GM11168 (cell line): ENCODE measurements at regions not wholly inside any gene's neighbourhood (a gene's known extent, or its start where the extent isn't known, plus 50 kb on each side); places are given as distances from the start of the nearest gene placed in this dataset.
"Not testable (repeated sequence)": the region's sequence is repeated elsewhere in the genome, so short reads cannot be mapped to it uniquely, and the experiment has no call there.

ENCODE experiments used
- in situ Hi-C: fragments of 300-500 bp; cut with MboI; formaldehyde crosslinking; loops from one replicate; pipeline ENCODE4 v1.12.0; 2022; ENCODE audit warnings: low sequenced_read_pairs; ENCODE audit not compliant: unreplicated experiment

GRCh38 chr11:70546191-70546940 lies 148.0 kb downstream of the CTTN start:
- in situ Hi-C loops: no loop called here

GRCh38 chr11:70547386-70547785 lies 149.1 kb downstream of the CTTN start:
- in situ Hi-C loops: no loop called here

GRCh38 chr11:70547821-70548670 lies 149.7 kb downstream of the CTTN start:
- in situ Hi-C loops: no loop called here

- in situ Hi-C loops: no loop called here
Measured at GRCh38 chr11:70548976-70549375, 150.6 kb downstream of the CTTN start.

- in situ Hi-C loops: no loop called here
Measured at GRCh38 chr11:70549386-70549785, 151.1 kb downstream of the CTTN start.

GRCh38 chr11:70549796-70550195 lies 151.5 kb downstream of the CTTN start:
- in situ Hi-C loops: no loop called here

GRCh38 chr11:70550456-70551195 lies 152.3 kb downstream of the CTTN start:
- in situ Hi-C loops: no loop called here

- in situ Hi-C loops: no loop called here
Measured at GRCh38 chr11:70551351-70552166, 153.2 kb downstream of the CTTN start.

- in situ Hi-C loops: no loop called here
Measured at GRCh38 chr11:70552167-70553150, 154.1 kb downstream of the CTTN start.

- in situ Hi-C loops: no loop called here
Measured at GRCh38 chr11:70555078-70555477, 156.7 kb downstream of the CTTN start.

- in situ Hi-C loops: no loop called here
Measured at GRCh38 chr11:70556884-70557741, 158.8 kb downstream of the CTTN start.

GRCh38 chr11:70557742-70558485 lies 159.6 kb downstream of the CTTN start:
- in situ Hi-C loops: no loop called here

- in situ Hi-C loops: no loop called here
Measured at GRCh38 chr11:70558681-70559080, 160.4 kb downstream of the CTTN start.

GRCh38 chr11:70559516-70559915 lies 161.2 kb downstream of the CTTN start:
- in situ Hi-C loops: no loop called here

GRCh38 chr11:70560621-70561020 lies 162.3 kb downstream of the CTTN start:
- in situ Hi-C loops: not testable (repeated sequence)

GRCh38 chr11:70566768-70567530 lies 168.6 kb downstream of the CTTN start:
- in situ Hi-C loops: no loop called here

- in situ Hi-C loops: no loop called here
Measured at GRCh38 chr11:70567680-70568034, 169.3 kb downstream of the CTTN start.
